CD4-positive, alpha-beta T cell treated with Interleukin-10 for 1 hour (primary cell): ENCODE measurements at regions not wholly inside any gene's neighbourhood (a gene's known extent, or its start where the extent isn't known, plus 50 kb on each side); places are given as distances from the start of the nearest gene placed in this dataset.
"Not testable (repeated sequence)": the region's sequence is repeated elsewhere in the genome, so short reads cannot be mapped to it uniquely, and the experiment has no call there.

Source experiments
- DNase-seq: peaks from one replicate; pipeline ENCODE4 v3.0.0-alpha.2; 2020

DNA sequence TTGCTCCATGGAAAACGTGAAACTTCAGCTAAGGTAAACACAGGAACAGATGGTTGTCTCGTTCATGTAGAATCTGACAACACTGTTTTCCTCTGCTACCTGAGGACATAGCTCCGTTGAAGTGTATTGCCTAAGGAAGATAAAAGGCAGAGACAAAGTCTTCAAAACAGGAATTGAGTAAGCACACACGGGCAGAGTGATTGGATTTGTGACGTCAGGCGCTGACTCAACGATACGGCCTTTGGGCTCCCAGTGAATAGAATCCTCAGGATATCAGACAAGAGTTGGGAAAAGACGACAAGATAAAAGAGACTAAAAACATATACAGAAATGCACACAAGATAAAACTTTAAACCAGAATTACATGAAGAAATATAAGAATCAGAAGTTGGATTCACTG, 787.1 kb upstream of the CTNND2 start:
- DNase-seq: no peak

DNA sequence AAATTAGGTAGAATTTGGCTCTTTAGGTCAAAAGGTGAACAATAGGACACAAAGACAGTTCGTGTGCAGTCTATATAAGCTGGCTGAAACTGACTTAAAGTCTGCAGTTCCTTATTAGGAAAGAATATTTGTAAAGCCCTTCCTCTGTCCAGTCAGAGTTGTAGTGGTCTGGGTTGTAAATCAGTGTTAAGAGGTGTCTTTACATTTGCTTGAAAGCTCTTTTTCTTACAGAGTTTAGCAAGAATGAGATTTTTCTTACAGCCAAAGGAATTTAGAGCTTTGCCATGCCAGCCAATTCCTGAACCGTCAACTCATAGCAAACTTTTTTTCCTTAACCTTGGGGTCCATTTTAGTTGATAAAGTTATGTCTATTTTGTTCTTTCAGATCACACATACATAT, 786.1 kb upstream of the CTNND2 start:
- DNase-seq: no peak

DNA sequence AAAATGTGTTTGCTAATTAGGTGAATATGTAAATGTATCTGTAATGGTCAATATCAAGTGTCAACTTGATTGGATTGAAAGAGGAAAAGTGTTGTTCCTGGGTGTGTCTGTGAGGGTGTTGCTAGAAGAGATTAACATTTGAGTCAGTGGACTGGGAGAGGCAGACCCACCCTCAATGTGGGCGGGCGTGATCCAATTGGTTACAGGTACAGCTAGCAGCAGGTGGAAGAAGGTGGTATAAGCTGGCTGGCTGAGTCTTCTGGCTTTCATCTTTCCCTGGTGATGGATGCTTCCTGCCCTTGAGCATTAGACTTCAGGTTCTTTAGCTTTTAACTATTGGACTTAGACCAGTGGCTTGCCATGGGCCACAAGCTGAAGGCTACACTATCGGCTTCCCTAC, 779.0 kb upstream of the CTNND2 start:
- DNase-seq: no peak

DNA sequence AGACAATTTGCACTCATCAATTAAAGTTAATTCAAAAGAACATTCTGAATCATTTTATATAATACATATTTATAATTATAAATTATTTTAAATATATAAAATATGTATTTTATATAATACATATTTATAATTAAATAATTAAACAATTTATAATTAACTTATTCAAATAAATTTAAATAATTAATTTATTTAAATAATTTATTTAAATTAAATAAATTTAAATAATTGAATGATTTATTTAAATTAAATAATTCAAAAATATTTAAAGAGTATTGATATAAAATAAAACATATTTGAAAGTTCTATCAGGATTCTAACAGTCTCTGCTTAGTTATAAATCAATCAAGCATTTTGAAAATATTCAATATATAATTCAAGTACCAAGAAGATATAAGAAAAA, 775.5 kb upstream of the CTNND2 start:
- no peak for DNase-seq

DNA sequence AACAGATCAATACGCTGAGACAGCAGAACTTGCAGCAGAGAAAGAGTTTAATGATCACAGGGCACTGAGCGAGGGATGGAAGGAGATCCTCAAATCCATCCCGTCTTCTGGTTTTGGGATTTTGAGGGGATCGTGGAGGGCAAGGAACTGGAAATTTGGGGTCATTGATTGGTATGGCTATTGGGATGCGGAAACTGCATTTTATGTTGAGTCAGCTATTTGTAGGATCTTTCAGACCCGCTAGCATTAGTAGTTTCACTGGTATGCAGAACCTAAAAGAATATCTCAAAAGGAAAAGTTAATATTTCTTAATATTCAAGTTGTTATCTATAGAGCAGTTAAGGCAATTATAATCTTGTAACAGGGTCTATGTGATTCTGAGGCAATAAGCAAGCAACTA, 771.7 kb upstream of the CTNND2 start:
- DNase-seq: no peak

DNA sequence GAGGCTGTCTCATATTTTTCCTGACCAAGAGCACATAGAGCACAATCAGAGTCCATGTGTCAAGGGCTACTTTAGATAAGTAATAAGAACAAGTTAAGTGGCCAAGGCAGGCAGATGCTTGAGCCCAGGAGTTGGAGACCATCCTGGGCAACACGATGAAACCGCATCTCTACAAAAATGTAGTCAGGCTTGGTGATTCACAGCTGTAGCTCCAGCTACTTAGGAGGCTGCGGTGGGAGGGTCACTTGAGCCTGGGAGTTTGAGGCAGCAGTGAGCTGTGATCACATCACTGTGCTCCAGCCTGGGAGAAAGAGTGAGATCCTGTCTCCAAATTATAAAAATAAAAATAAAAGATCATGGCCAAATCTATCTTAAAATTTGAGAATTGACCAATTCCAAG, 767.9 kb upstream of the CTNND2 start:
- no peak for DNase-seq

DNA sequence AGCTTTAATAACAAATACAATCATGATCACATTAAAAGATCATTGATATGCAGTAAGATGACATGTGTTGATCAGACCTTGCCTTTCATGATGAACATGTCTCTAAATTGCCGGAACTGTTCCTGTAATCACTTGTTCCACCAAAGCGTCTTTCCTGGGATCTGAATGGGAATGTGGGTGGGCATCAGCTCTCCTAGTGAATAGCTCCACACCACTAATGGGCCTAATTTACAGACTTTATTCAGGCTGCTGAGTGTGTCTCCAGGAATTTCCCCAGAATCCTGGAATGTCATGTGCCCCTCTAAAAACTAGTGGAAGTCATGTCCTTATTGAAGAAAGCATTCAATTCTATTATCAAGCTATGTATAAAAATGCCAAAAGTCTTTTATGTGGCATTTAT, 765.1 kb upstream of the CTNND2 start:
- no peak for DNase-seq

DNA sequence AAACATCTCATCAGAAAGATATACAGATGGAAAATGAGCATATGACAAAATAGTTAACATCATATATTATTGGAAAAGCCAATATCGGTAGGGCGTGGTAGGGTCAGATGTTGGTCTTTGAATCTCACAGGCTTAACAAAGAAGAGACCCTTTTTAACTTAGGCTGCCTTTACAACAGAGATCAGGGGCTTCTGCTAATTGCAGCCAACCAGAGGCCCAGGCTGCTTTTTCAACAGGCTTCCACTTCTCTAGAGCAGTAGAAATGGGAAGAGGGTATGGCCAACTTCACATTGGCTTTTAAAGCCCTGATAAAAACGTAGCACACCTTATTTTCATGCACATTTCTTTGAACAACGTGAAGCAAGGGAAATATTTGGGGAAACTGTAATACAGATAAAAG, 764.3 kb upstream of the CTNND2 start:
- no peak for DNase-seq

DNA sequence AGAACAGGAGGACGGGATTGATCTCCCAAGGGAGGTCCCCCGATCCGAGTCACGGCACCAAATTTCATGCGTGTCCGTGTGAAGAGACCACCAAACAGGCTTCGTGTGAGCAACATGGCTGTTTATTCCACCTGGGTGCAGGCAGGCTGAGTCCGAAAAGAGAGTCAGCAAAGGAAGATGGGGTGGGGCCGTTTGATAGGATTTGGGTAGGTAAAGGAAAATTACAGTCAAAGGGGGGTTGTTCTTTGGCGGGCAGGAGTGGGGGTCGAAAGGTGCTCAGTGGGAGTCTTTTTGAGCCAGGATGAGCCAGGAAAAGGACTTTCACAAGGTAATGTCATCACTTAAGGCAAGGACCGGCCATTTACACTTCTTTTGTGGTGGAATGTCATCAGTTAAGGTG, 763.6 kb upstream of the CTNND2 start:
- not testable (repeated sequence) for DNase-seq

DNA sequence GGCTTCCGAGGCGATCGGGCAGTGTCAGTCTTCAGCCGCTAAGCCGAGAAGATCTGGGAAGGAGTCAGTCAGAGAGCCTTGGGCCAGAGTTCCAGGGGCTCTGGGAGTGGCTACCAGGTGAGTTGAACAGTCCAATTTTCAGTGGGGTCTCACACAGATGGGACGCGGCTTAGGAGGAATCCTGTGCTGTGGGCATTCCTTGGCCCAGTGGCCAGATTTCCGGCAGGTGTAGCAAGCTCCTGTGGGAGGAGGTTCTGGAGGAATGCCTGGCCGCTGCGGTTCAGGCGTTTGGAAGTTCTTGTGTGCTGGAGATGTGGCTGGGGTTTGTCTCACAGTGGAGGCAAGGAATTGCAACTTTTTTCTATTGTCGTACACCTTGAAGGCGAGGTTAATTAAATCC, 761.5 kb upstream of the CTNND2 start:
- DNase-seq: not testable (repeated sequence)

DNA sequence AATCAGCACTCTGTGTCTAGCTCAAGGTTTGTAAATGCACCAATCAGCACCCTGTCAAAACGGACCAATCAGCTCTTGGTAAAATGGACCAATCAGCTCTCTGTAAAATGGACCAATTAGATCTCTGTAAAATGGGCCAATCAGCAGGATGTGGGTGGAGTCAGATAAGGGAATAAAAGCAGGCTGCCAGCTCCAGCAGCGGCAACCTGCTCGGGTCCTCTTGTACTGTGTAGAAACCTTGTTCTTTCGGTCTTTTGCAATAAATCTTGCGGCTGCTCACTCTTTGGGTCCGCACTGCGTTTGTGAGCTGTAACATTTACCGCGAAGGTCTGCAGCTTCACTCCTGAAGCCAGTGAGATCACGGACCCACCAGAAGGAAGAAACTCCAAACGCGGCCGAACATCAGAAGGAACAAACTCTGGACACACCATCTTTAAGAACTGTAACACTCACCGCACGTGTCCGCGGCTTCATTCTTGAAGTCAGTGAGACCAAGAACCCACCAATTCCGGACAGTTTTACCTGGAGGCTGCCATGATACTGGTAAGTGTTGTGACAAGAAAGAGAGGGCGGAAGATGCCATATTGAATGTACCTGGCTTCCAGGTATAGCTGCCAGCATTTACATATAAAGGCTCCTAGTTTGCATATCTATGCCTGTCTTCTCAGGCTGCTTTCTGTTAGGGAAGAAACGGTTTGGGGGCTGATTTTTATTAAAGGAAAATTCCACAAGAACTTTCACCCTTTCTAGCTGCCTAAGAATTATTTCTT, 758.5 kb upstream of the CTNND2 start:
- no peak for DNase-seq

DNA sequence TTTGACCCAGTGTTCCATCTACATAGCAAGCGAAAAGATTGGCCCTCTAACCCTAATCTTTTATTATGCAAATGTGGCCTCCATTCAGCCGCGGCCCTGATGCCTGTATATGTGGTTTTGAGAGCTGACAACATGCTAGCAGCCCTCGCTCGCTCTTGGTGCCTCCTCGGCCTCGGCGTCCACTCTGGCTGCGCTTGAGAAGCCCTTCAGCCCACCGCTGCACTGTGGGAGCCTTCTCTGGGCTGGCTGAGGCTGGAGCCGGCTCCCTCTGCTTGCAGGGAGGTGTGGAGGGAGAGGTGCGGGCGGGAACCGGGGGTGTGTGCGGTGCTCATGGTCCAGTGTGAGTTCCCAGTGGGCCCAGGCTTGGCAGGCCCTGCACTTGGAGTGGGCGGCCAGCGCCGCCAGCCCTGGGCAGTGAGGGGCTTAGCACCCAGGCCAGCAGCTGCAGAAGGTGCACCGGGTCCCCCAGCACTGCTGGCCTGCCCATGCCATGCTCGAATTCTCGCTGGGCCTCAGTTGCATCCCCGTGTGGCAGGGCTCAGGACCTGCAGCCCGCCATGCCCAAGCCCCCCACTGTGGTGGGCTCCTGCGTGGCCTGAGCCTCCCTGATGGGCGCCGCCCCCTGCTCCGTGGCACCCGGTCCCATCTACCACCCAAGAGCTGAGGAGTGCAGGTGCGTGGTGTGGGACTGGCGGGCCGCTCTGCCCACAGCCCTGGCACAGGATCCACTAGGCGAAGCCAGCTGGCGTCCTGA, 757.5 kb upstream of the CTNND2 start:
- no peak for DNase-seq

DNA sequence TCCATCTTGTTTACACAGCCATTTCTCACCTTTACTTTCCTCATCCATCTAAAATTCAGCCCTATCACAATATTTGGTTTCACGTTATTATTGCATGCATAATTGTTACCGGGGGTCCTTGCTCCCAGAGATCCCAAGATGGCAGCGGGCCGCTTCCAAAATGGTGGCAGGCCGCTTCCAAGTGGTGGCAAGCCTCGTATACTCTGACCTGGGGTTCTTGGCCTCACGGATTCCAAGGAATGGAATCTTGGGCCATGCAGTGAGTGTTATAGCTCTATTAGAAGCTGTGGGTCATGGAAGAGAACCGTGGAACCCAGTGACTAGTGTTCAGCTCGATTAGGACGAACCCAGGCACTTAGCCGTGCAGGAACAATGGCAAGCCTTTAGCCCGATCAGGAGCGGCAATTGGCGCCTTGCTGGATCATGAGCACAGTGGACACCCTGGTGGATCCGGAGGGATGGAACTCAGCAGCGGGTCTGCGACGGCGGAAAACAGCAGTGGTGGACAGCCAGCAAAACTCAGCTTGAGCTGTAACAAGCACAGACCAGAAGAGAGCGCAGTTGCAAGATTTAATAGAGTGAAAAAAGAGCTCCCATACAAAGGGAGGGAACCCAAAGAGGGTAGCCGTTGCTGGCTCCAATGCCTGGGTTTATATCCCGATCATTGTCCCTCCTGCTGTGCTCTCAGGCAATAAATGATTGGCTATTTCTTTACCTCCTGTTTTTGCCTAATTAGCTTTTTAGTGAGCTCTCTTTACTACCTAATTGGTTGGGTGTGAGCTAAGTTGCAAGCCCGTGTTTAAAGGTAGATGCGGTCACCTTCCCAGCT, 756.2 kb upstream of the CTNND2 start:
- not testable (repeated sequence) for DNase-seq

DNA sequence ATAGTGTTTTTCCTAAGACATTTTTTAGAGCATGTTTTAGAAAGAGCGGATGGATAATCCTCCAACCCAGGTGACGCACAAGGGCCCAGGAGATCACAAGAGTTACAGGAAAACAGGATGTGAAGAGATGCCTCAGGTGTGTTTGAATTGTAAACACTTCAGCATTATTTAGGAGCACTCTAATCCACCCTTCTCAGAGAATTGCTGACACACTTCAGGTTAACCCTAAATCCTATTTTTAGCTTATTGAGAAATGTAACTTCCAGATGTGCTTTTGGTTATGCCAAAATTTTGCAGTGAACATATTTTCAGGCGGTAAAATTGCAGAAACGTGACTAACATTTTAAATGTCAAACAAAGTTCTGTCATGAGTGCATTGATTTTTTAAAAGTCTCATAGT, 755.4 kb upstream of the CTNND2 start:
- DNase-seq: no peak

DNA sequence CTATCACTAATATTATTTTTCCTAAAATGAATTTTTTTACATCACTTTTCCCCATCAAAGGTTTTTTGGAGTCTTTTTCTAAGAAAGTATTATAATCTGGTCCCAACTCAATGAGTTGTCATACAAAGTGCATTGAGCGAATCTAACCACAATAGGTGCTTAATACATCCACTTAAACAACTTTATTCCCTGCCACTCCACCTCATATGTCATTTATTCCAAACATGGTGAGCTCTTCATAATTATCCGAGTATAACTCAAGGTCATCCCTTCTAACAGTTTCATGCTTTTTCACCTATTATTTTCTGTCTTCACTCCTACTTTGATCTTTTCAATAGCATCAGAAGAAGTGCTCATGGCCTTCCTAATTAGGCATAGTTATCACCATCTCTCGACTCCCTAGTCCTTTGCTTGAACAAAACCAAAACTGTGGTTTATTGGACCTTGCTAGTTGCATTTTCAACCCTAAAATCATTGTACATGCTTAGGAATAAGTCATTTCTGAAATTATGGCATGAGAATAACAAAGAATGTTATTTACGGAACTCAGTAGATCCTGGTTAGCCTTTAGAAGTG, 754.7 kb upstream of the CTNND2 start:
- no peak for DNase-seq

DNA sequence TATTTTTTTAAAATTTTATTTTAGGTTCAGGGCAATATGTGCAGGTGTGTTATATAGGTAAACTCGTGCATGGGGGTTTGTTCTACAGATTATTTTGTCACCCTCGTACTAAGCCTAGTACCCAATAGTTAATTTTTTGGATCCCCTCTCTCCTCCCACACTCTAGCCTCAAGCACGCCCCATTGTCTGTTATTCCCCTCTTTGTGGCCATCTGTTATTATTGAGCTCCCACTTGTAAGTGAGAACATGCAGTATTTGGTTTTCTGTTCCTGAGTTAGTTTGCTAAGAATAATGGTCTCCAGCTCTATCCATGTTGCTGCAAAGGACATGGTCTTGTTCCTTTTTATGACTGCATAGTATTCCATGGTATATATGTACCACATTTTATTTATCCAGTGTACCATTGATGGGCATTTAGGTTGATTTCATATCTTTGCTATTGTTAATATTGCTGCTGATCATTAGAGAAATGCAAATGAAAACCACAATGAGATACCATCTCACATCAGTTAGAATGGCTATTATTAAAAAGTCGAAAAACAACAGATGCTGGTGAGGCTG, 753.7 kb upstream of the CTNND2 start:
- DNase-seq: not testable (repeated sequence)

DNA sequence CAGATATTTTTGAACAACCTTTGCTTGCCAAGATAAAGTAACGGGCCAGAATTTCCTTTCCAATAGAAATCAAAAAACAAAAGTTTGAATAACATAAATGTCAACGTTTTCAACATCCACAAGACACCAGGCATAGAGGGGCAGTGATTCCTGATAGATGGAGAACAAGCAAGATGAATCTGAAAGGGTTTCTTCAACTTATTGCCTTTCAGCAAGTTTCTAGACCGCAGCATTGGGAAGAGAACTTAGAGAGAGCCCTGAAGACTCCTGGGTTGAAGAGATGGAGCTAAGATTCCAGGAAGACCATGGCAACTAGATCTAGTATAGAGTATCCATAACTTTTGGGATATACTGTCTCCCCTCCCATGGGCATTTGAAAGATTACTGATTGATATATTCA, 751.4 kb upstream of the CTNND2 start:
- no peak for DNase-seq

DNA sequence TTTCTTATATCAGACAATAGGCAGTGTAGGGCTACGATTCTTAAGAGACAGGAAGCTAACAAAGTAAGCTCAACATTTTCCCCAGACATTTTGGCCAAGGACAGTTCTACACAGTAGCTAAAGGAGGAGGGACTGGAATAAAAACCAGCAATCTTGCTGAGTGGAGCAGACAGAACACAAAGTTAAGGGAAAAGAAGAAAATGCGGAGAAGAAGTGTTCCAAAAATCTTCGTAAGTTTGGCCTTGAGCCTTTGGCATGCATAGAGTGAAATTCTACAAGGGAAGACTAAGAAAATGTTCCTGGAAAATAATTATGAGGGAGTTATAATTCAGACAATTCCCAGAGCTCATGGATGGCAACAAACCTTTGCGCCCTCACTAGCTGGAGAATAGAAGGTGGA, 748.0 kb upstream of the CTNND2 start:
- DNase-seq: no peak

DNA sequence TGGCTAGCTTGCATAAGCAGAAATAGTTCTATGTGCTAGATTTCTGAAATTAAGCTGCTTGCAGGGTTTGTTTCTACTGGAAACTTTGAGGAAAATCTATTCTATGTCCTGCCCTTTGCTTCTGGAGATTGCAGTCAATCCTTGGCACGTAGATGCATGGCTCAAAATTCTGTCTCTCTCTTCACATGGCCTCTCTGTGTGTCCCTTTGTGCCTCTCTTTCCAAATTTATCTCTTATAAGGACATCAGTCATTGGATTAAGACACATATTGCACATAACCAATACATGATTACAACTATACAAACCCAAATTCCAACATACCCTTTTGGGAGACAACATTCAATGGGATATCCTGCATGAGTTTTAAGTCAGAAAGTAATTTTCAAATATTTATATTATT, 744.3 kb upstream of the CTNND2 start:
- DNase-seq: no peak

DNA sequence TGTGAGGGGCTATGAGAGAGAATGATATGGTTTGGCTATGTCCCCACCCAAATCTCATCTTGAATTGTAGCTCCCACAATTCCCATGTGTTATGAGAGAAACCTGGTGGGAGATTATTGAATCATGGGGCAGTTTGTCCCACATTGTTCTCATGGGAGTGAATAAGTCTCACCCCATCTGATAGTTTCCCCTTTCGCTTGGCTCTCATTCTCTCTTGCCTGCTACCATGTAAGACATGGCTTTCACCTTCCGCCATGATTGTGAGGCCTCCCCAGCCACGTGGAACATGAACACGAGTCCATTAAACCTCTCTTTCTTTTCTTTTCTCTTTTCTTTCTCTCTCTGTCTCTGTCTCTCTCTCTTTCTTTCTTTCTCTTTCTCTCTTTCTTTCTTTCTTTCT, 743.4 kb upstream of the CTNND2 start:
- no peak for DNase-seq

DNA sequence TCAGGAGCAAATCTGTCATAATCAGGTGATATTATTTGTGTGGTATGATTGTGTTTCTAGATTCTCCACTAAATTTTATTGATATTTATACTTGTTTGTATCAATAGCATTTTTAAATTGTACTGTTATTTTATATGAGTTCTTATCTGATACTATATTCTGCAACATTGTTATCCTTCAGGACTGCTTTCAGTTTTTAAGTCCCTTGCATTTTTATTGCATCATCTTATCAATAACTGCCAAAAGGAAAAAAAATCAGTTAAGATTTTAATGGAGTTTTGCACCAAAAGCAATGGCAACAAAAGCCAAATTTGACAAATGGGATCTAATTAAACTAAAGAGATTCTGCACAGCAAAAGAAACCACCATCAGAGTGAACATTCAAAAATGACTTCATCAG, 741.3 kb upstream of the CTNND2 start:
- DNase-seq: no peak

DNA sequence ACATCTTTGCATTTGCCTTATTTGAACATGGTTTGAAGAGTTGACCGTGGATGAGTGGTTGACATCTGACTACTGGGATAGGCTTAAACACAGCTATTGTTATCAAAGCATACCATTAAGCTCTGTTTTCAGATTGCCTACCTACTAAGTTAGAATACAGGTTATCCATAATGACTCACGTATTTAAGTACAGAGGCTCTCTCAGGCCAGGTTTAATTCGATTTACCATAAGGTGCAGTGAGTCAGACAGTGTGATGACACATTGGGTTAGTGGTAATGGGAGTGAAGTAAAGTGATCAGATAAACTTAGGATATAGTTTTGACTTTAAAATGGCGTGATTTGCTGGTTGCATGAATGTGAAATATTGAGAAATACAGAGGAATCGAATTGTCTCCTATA, 732.0 kb upstream of the CTNND2 start:
- DNase-seq: no peak

DNA sequence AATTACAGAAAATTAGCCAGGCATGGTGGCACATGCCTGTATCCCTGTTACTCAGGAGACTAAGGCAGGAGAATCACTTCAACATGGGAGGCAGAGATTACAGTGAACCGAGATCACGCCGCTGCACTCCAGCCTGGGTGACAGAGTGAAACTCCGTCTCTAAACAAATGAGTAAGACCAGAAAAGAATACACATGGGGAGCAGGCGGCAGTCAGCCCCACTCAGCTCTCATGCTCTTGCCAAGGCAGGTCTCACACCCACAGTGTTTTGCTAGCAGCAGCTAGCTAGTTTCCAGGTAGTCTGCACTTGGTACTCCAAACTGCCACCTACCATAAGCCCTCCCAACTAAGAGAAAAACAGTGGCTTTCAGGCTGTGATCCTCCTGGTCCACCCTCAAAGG, 722.3 kb upstream of the CTNND2 start:
- DNase-seq: no peak
